ENCODE measurements at regions not wholly inside any gene's neighbourhood (a gene's known extent, or its start where the extent isn't known, plus 50 kb on each side); places are given as distances from the start of the nearest gene placed in this dataset.

GRCh38 chr1:106908689-106909088 is 147.8 kb upstream of the PRMT6 start:
- no peak for DNase-seq (ENCODE audit: low spot score)
- H3K27ac ChIP-seq = no peak overlapping the region
- no peaks in the 10 kb centered on the region for H3K9me2 ChIP-seq (replicated peaks; ENCODE audit: insufficient read depth)
- no peaks in the 10 kb centered on the region for H3K4me1 ChIP-seq (ENCODE audit: insufficient read depth)
- H3K4me2 ChIP-seq = no peak overlapping the region
- no peak overlapping the region for H3K4me3 ChIP-seq
- H4K20me1 ChIP-seq (ENCODE audit: insufficient read depth, poor library complexity, severe bottlenecking) = no peaks in the 10 kb centered on the region
- WGBS (ENCODE audit: low lambda C conversion rate, missing lambda C conversion rate) = 76% methylated on average over 1 of the region's 1 CpG
- no peak for TF ChIP-seq CTCF (IDR thresholded peaks at IDR 0.05; ENCODE audit: poor library complexity)
- no peak for TF ChIP-seq EZH2phosphoT487 (IDR thresholded peaks at IDR 0.05; ENCODE audit: low read depth, severe bottlenecking, unreplicated experiment)
- TF ChIP-seq EZH2 (IDR thresholded peaks at IDR 0.05; ENCODE audit: borderline replicate concordance) = no peak
- H3K27me3 ChIP-seq = no peaks in the 10 kb centered on the region
- no peaks in the 10 kb centered on the region for H3K79me2 ChIP-seq
- H2AFZ ChIP-seq = no peak overlapping the region
- no peaks in the 10 kb centered on the region for H3K36me3 ChIP-seq (replicated peaks; ENCODE audit: insufficient read depth, low read depth)
- no peaks in the 10 kb centered on the region for H3K9me3 ChIP-seq (ENCODE audit: low read depth)

- no peaks in the 10 kb centered on the region for H3K27me3 ChIP-seq
- 82% methylated on average over 3 of the region's 3 CpGs for WGBS (ENCODE audit: low lambda C conversion rate, missing lambda C conversion rate)
- H4K20me1 ChIP-seq (ENCODE audit: insufficient read depth, poor library complexity, severe bottlenecking) = no peaks in the 10 kb centered on the region
These were observed 145.7 kb upstream of the PRMT6 start for GRCh38 chr1:106910798-106911197.

GRCh38 chr1:106912131-106912530 is 144.3 kb upstream of the PRMT6 start:
- no peak overlapping the region for H2AFZ ChIP-seq
- H3K27me3 ChIP-seq = no peaks in the 10 kb centered on the region
- no peaks in the 10 kb centered on the region for H3K4me1 ChIP-seq (ENCODE audit: insufficient read depth)
- TF ChIP-seq EZH2 (IDR thresholded peaks at IDR 0.05; ENCODE audit: borderline replicate concordance) (no peak), CTCF (IDR thresholded peaks at IDR 0.05; ENCODE audit: poor library complexity) (no peak), EZH2phosphoT487 (IDR thresholded peaks at IDR 0.05; ENCODE audit: low read depth, severe bottlenecking, unreplicated experiment) (no peak)
- H3K27ac ChIP-seq = no peak overlapping the region
- H3K36me3 ChIP-seq (replicated peaks; ENCODE audit: insufficient read depth, low read depth) = no peaks in the 10 kb centered on the region
- no peaks in the 10 kb centered on the region for H3K79me2 ChIP-seq
- H3K9me2 ChIP-seq (replicated peaks; ENCODE audit: insufficient read depth) = no peaks in the 10 kb centered on the region
- DNase-seq (ENCODE audit: low spot score) = no peak
- WGBS (ENCODE audit: low lambda C conversion rate, missing lambda C conversion rate) = 74% methylated on average over 3 of the region's 3 CpGs
- no peak overlapping the region for H3K4me2 ChIP-seq
- no peak overlapping the region for H3K4me3 ChIP-seq
- H4K20me1 ChIP-seq (ENCODE audit: insufficient read depth, poor library complexity, severe bottlenecking) = no peaks in the 10 kb centered on the region
- H3K9me3 ChIP-seq (ENCODE audit: low read depth) = no peaks in the 10 kb centered on the region

More at GRCh38 chr1:106910798-106911197, 145.7 kb upstream of the PRMT6 start:
- H3K27ac ChIP-seq = no peak overlapping the region
- H3K4me3 ChIP-seq = no peak overlapping the region
- H3K9me3 ChIP-seq (ENCODE audit: low read depth) = no peaks in the 10 kb centered on the region
- H3K4me2 ChIP-seq = no peak overlapping the region
- no peaks in the 10 kb centered on the region for H3K9me2 ChIP-seq (replicated peaks; ENCODE audit: insufficient read depth)
- H3K4me1 ChIP-seq (ENCODE audit: insufficient read depth) = no peaks in the 10 kb centered on the region
- TF ChIP-seq EZH2 (IDR thresholded peaks at IDR 0.05; ENCODE audit: borderline replicate concordance) (no peak), EZH2phosphoT487 (IDR thresholded peaks at IDR 0.05; ENCODE audit: low read depth, severe bottlenecking, unreplicated experiment) (no peak), CTCF (IDR thresholded peaks at IDR 0.05; ENCODE audit: poor library complexity) (no peak)
- no peaks in the 10 kb centered on the region for H3K36me3 ChIP-seq (replicated peaks; ENCODE audit: insufficient read depth, low read depth)
- no peak overlapping the region for H2AFZ ChIP-seq
- H3K79me2 ChIP-seq = no peaks in the 10 kb centered on the region
- no peak for DNase-seq (ENCODE audit: low spot score)

GRCh38 chr1:106921186-106921585 is 135.3 kb upstream of the PRMT6 start:
- H3K9me3 ChIP-seq (ENCODE audit: low read depth) = no peaks in the 10 kb centered on the region
- H3K4me3 ChIP-seq = no peak overlapping the region
- no peaks in the 10 kb centered on the region for H3K4me1 ChIP-seq (ENCODE audit: insufficient read depth)
- no peak overlapping the region for H3K27ac ChIP-seq
- H3K27me3 ChIP-seq = no peaks in the 10 kb centered on the region
- H3K4me2 ChIP-seq = no peak overlapping the region
- no peaks in the 10 kb centered on the region for H4K20me1 ChIP-seq (ENCODE audit: insufficient read depth, poor library complexity, severe bottlenecking)
- no peaks in the 10 kb centered on the region for H3K9me2 ChIP-seq (replicated peaks; ENCODE audit: insufficient read depth)
- no peak overlapping the region for H2AFZ ChIP-seq
- no peaks in the 10 kb centered on the region for H3K79me2 ChIP-seq
- no peak for DNase-seq (ENCODE audit: low spot score)
- H3K36me3 ChIP-seq (replicated peaks; ENCODE audit: insufficient read depth, low read depth) = no peaks in the 10 kb centered on the region
- TF ChIP-seq EZH2 (IDR thresholded peaks at IDR 0.05; ENCODE audit: borderline replicate concordance) = no peak
- no peak for TF ChIP-seq EZH2phosphoT487 (IDR thresholded peaks at IDR 0.05; ENCODE audit: low read depth, severe bottlenecking, unreplicated experiment)
- no peak for TF ChIP-seq CTCF (IDR thresholded peaks at IDR 0.05; ENCODE audit: poor library complexity)
